Fibroblast of skin of back (primary cell): ENCODE measurements at regions not wholly inside any gene's neighbourhood (a gene's known extent, or its start where the extent isn't known, plus 50 kb on each side); places are given as distances from the start of the nearest gene placed in this dataset.

Experiments used
- DNase-seq: peaks from one replicate; pipeline ENCODE4 v3.0.0-alpha.2; 2013

- DNase-seq: no peak
These were observed 53.6 kb upstream of the NT5E start for GRCh38 chr6:85396159-85396808.

DNA sequence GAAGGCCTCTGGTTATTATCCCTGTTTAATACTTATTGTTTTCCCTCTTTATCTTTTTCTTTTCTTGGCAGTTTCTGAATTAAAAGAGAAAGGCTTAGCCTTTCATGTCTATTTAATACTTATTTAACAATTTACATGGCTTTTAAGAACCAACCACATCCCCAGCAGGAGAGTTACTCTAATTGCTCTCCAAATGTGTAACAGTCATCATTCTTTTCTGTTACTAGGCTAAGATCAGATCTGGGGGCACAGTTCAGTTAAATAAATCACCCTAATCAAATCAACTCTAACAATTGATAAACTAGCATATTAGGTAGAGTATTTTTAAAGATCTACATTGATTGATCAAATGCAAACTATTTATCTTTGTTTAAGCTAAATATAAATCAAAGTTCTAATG lies 54.1 kb upstream of the NT5E start:
- DNase-seq: no peak

DNA sequence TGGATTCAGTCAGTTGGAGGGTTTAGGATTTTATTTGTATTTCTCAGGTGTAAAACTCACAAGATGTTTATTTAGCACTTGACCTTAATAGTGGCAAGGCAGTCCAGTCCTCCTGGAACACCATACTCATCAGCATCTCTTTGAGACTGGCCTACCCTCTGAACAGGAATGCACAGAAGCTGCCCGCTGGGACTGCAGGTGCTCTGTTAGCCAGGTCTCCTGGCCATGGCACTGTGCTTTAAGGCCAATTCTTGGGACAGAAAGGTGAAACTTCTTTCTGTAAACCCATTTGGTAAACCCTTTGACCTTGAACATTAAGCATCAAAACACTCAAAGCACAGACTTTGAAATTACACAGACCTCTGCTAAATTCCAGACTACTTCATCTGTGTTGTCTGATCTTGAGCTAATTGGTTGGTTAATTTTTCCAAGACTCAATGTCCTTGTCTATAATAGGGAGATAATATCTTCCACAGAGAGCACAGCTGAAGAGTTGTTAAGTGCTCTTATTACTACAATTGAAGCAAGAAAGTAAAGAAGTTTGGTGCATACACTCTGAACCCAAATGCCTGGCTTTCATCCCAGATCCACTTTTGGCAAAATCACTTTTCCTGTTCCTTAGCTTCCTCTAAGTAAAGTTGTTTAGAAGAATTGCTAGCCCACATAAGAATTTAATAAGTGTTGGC lies 54.9 kb upstream of the NT5E start:
- no peak for DNase-seq

- no peak for DNase-seq
These were observed 55.7 kb upstream of the NT5E start for GRCh38 chr6:85394199-85394598.

DNA sequence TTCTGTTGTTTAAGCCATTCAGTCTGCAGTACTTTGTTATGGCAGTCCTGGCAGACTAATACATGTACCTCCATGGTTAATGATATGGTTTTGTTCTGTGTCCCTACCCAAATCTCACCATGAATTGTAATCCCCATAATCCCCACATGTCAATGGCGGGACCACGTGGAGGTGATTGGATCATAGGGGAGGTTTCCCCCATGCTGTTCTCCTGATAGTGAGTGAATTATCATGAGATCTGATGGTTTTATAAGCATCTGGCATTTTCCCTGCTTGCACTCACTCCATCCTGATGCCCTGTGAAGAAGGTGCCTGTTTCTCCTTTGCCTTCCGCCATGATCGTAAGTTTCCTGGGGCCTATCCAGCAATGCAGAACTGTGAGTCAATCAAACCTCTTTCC lies 57.5 kb upstream of the NT5E start:
- no peak for DNase-seq

DNA sequence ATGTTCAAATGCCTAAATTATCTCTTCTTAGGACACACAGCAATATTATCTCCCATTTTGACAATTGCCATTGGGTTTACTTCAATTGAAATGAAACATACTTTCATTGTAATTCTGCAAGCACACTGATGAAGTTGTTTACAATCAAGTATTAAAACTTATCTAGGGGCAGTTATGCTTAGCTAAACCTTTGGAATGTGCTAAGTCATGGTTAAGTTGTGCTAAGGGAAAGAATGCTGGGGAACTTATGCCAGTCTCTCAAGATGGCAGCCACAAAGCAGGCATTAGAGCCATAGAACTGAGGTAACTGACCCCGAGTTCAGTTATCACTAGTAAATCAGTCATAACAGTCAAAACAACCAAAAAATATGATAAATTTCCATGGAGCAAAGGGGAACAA lies 59.1 kb upstream of the NT5E start:
- DNase-seq: peak; percentile 63

DNA sequence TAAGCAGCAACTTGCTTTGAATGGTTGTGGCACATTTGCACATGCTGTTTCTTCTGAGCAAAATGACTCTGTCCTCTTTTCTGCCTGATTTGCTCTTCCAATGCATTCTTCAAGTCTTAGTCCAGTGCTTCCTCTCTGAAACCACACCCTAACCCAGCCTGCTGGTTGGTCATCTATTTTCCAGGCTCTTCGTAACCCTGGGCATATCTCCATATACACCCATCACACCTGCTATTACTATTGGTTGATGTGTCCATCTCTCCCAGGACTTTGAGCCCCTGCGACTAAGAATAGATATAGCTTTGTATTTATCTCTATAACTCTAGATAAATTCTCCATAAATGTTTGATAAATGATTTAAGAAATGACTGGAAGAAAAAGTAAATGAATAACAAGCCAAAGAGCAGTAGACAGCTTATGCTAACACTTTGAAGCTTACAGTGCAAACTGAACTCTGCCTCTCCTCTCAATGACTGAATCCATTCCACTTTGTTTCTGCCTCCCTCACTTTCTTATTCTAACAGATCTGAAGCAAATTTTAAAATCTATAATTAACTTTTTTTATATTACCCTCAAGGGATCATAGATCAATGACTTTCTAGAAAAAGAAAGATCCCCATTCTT lies 59.7 kb upstream of the NT5E start:
- peak; percentile 40 for DNase-seq

- DNase-seq: no peak
These were observed 60.6 kb upstream of the NT5E start for GRCh38 chr6:85389151-85389797.

DNA sequence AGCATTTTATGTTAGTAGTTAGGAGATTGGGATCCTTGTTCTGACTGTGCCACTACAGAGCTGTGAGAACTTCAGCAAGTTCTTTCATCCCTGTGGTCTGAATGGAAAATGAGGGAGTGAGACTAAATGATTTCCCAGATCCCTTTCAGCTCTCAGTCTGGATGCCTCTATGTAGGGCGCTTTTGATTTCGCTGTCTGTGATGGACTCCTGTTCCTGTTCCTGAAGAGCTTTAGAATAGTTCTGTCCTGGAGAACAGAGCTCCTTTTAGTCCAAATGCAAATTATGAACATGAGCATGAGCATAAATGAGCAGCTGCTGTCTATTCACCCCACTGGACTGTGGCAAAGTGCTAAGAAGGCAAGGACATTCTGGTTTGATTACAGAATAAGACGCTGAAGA lies 61.4 kb upstream of the NT5E start:
- DNase-seq: no peak

DNA sequence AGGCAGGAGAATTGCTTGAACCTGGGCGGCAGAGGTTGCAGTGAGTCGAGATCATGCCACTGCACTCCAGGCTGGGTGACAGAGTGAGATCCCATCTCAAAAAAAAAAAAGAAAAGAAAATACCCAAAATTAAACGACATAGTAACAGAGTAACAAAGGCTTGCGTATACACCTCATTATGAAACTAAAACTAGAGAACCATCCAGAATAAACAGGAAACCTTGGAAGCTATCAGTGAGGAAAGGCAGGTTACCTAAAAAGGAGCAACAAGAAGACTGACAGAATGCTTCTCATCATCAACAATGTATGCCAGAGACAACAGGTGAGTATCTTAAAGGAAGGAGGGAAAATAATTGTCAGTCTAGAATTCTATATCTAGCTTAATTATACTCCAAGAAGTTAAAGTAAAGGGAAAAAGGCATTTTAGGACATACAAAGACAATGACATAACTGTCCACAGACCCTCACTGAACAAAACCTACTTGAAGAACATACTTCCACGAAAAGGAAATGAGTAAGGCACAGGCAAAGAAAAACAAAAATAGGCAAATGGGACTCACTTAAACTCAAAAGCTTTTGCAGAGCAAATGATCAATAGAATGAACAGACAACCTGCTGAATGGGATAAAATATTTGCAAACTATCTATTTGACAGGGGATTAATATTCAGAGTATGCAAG lies 64.1 kb upstream of the NT5E start:
- DNase-seq: no peak

- DNase-seq: no peak
These were observed 66.8 kb upstream of the NT5E start for GRCh38 chr6:85383042-85383441.

- no peak for DNase-seq
These were observed 67.3 kb upstream of the NT5E start for GRCh38 chr6:85382541-85382940.

DNA sequence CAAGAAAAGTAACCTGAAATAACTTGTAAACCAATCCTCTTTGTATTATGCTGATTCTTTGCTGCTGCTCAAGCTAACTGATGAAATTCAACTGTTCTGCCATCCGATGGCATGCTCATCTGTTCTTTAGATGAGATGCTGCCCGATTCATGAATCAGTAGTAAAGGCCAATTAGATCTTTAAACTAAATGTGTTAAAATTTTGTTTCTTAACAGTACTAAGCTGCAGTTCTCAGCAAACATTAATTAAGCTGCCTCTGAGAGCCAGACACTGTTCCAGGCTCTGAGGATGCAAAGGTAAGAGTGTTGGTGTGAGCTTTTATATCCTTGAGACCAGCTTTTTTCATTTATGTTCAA lies 77.0 kb upstream of the NT5E start:
- no peak for DNase-seq

- DNase-seq: peak; percentile 32
These were observed 77.5 kb upstream of the NT5E start for GRCh38 chr6:85372188-85372914.

DNA sequence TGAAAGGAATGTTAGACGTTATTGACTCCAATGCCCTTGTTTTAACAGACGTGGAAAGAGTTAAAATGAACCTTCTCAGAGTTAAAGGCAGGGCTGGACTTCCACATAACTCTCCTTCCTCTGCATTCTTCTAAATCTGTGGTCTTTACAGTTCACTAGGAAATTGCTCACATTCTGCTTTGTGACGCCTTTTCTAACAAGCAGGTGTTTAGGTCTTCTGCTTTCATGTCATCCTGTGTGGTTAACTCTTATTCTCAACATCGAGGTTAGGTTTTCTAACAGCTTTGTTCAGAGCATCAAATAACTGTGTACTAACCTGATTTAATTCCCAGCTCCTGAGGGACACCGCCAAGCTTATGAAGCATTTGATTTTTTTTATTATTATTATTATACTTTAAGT lies 81.3 kb upstream of the NT5E start:
- DNase-seq: no peak

- peak; percentile 85 for DNase-seq
These were observed 85.5 kb upstream of the NT5E start for GRCh38 chr6:85364344-85364743.

- DNase-seq: no peak
These were observed 86.0 kb upstream of the NT5E start for GRCh38 chr6:85363870-85364269.

- DNase-seq: peak; percentile 57
These were observed 87.1 kb upstream of the NT5E start for GRCh38 chr6:85362652-85363310.

GRCh38 chr6:85361643-85362014 lies 88.3 kb upstream of the NT5E start:
- no peak for DNase-seq

DNA sequence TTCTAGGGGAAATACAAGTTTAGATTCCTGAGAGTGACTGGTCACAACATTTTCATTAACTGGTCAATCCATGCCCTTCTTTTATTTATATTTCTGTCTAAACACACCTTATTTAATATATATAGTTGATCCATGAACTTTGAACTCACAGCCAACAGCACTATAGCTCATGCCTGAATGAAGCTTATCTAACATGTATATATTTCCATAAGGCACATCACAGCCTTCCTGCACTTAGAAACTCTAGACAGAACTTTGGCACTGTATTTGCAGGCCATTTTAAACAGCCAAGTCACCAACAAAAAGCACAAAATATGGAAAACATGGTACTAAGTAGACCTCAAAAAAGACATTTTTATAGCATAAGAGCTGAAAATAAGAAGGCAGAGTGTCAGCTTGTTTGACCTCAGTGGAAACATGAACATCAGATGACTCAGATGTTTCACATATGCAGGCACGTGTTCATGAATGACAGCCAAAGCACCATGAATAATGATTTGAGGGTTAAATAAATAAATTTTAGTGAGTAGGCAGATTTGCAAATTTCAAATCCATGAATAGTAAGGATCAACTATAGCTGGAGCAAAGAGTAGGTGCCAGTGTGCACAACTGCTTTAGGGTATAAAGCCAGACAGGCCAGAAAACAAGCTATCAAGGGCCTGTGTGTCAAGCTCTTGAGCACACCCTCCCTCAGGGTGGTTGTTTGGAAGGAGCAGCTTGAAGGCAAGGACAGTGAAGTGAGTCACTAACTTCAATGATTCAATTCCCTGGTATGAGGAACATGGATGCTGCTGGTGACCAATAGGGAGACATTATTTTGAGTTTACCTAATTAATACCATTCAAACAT lies 88.9 kb upstream of the NT5E start:
- DNase-seq: peak; percentile 99

DNA sequence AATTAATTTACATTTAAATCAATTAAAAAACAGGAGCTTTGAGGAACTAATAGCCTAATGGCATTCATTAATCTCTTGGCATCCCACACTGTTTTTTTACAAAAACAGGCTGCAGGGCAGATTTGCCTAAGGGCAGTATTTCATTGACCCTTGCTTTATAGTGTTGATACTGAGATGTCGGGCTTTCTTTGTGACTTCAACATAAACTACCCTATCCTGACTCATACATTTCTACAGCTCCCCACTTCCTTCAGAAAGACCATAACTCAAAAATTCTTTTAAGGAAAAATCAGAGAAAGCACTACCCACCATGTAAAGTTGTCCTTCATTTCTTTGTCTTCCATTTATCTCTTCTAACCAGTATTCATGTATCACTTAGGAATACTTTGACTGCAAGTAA lies 92.2 kb upstream of the NT5E start:
- DNase-seq: no peak
